Right lobe of liver (tissue), 6 donors: ENCODE measurements at regions not wholly inside any gene's neighbourhood (a gene's known extent, or its start where the extent isn't known, plus 50 kb on each side); places are given as distances from the start of the nearest gene placed in this dataset.

Experiments
- ATAC-seq, 4 donors: fragments of 200-7000 bp; cut with Tn5 transposase; one replicate each; pipeline ENCODE4 v1.9.1; 2020; ENCODE audit warnings: mild to moderate bottlenecking in 4 of 4, moderate library complexity in 4 of 4
- DNase-seq, 3 donors: peaks; one replicate each; pipeline ENCODE4 v3.0.0-alpha.2; 2020
- H3K27ac ChIP-seq, 3 donors: fragments of 200-600 bp; one replicate each; pipeline ENCODE4 v1.8.0; 2022
- H3K27me3 ChIP-seq, 2 donors: fragments of 200-600 bp; one replicate each; pipeline ENCODE4 v1.8.0; 2022
- H3K36me3 ChIP-seq, 4 donors: fragments of 200-600 bp; sonication (generic) in 1 of 4; one replicate each; pipeline versions ENCODE4 v1.5.1 to v1.8.0; 2017 to 2022; ENCODE audit warnings: control low read depth in 1 of 4
- H3K4me1 ChIP-seq, 4 donors: fragments of 200-600 bp; sonication (generic) in 1 of 4; one replicate each; pipeline versions ENCODE4 v1.5.1 to v1.8.0; 2017 to 2022; ENCODE audit warnings: control low read depth in 1 of 4
- H3K4me3 ChIP-seq, 3 donors: fragments of 200-600 bp; one replicate each; pipeline ENCODE4 v1.8.0; 2022
- H3K9me3 ChIP-seq, 4 donors: fragments of 200-600 bp; sonication (generic) in 1 of 4; one replicate each; pipeline versions ENCODE4 v1.5.1 to v1.8.0; 2017 to 2022; ENCODE audit warnings: control low read depth in 1 of 4
- CTCF ChIP-seq, 4 donors: fragments of 200-600 bp in 3 of 4; fragments of 450-650 bp in 1 of 4; IDR thresholded peaks; one replicate each; pipeline versions ENCODE4 v1.5.1 to v1.8.0; 2016 to 2022; ENCODE audit warnings: antibody characterized with exemption in 4 of 4, mild to moderate bottlenecking in 2 of 4
- POLR2A ChIP-seq: fragments of 450-650 bp; IDR thresholded peaks from one replicate; pipeline ENCODE4 v1.6.1; 2017; ENCODE audit warnings: antibody characterized with exemption, mild to moderate bottlenecking
- WGBS: methylation state at CpG from one replicate; pipeline ENCODE4 v1.1.6; 2018; ENCODE audit warnings: low coverage, low lambda C conversion rate; ENCODE audit not compliant: insufficient coverage; ENCODE audit errors: missing lambda C conversion rate; 5-methylcytosine and 5-hydroxymethylcytosine counted together
- intact Hi-C, 2 donors: fragments of 100-400 bp; cut with DNase I; formaldehyde crosslinking; loops; one replicate each; pipeline versions ENCODE4 v1.11.2 to v1.14.1; 2022
- donor health status: DM: no; HTN: yes; CAD: no.
- donor health status: DM: no; HTN: no; CAD: no.
- donor health status: DM: no; HTN: no; CAD: no.
- donor health status: DM: no; HTN: yes; CAD: no.
- donor health status: DM: no; HTN: yes; CAD: no.

- no peak overlapping the region for H3K4me3 ChIP-seq
- no peaks in the 10 kb centered on the region for H3K27me3 ChIP-seq
- no peaks in the 10 kb centered on the region for H3K9me3 ChIP-seq
- intact Hi-C loops: no loop called here
- H3K36me3 ChIP-seq: no peaks in the 10 kb centered on the region
- DNase-seq (no peak), ATAC-seq (peak in 3 of 4 donors; percentile 32 to 64 (median 42))
- no peak for TF ChIP-seq CTCF (IDR thresholded peaks at IDR 0.05)
- TF ChIP-seq POLR2A: no peak
- WGBS: 75% methylated on average over 6 of the region's 12 CpGs
- H3K27ac ChIP-seq: no peak overlapping the region
- H3K4me1 ChIP-seq: peaks cover 0 to 10% (median 2%) of the 10 kb centered on the region in 4 donors
Observed at GRCh38 chr20:46809706-46810360, 84.8 kb upstream of the EYA2 start.

GRCh38 chr20:46810448-46811223 is 84.0 kb upstream of the EYA2 start:
- Histone ChIP-seq H3K27me3 (no peaks in the 10 kb centered on the region), H3K4me3 (no peak overlapping the region), H3K9me3 (no peaks in the 10 kb centered on the region), H3K36me3 (no peaks in the 10 kb centered on the region), H3K27ac (no peak overlapping the region), H3K4me1 (peaks cover 0 to 10% (median 2%) of the 10 kb centered on the region in 4 donors)
- TF ChIP-seq POLR2A: no peak
- no peak for TF ChIP-seq CTCF (IDR thresholded peaks at IDR 0.05)
- DNase-seq (no peak), ATAC-seq (no peak)
- intact Hi-C loops: no loop called here
- 87% methylated on average over 10 of the region's 20 CpGs for WGBS

- H3K36me3 ChIP-seq: no peaks in the 10 kb centered on the region
- no peak overlapping the region for H3K4me3 ChIP-seq
- TF ChIP-seq CTCF (IDR thresholded peaks at IDR 0.05) (no peak), POLR2A (no peak)
- intact Hi-C loops: no loop called here
- 28% methylated on average over 33 of the region's 54 CpGs for WGBS
- peaks cover 0 to 10% (median 2%) of the 10 kb centered on the region in 4 donors for H3K4me1 ChIP-seq
- no peak for ATAC-seq
- DNase-seq: no peak
- no peak overlapping the region for H3K27ac ChIP-seq
- H3K27me3 ChIP-seq: no peaks in the 10 kb centered on the region
- no peaks in the 10 kb centered on the region for H3K9me3 ChIP-seq
Observed at GRCh38 chr20:46811224-46812084, 83.2 kb upstream of the EYA2 start.

- intact Hi-C loops: no loop called here
- ATAC-seq: no peak
- WGBS: 64% methylated on average over 8 of the region's 8 CpGs
Observed at GRCh38 chr20:46814366-46815232, 80.0 kb upstream of the EYA2 start.

More at GRCh38 chr20:46814366-46815232, 80.0 kb upstream of the EYA2 start:
- H3K36me3 ChIP-seq: no peaks in the 10 kb centered on the region
- peaks cover 0 to 4% (median 0%) of the 10 kb centered on the region in 4 donors for H3K4me1 ChIP-seq
- no peaks in the 10 kb centered on the region for H3K9me3 ChIP-seq
- H3K27me3 ChIP-seq: no peaks in the 10 kb centered on the region
- no peak for DNase-seq
- H3K4me3 ChIP-seq: no peak overlapping the region
- no peak overlapping the region for H3K27ac ChIP-seq
- no peak for TF ChIP-seq CTCF (IDR thresholded peaks at IDR 0.05)
- TF ChIP-seq POLR2A: no peak
